Esophagus muscularis mucosa (tissue), 3 donors: ENCODE measurements at regions not wholly inside any gene's neighbourhood (a gene's known extent, or its start where the extent isn't known, plus 50 kb on each side); places are given as distances from the start of the nearest gene placed in this dataset.

Experiments used
- CTCF ChIP-seq, 3 experiments: fragments of 200-600 bp in 2 of 3; fragments of 450-650 bp in 1 of 3; sonication (generic) in 2 of 3; IDR thresholded peaks; one replicate each; pipeline ENCODE4 v1.5.1; 2017 to 2019; ENCODE audit warnings: antibody characterized with exemption in 3 of 3, mild to moderate bottlenecking in 2 of 3, moderate library complexity in 1 of 3
- POLR2A ChIP-seq: fragments of 450-650 bp; IDR thresholded peaks from one replicate; pipeline ENCODE4 v1.6.1; 2017; ENCODE audit warnings: antibody characterized with exemption, moderate library complexity, mild to moderate bottlenecking, low read depth

GRCh38 chr3:159378396-159379194 is 576.7 kb downstream of the MFSD1 start:
- TF ChIP-seq CTCF (IDR thresholded peaks at IDR 0.05) (no peak), POLR2A (no peak)
